Mammary epithelial cell (primary cell): ENCODE measurements at regions not wholly inside any gene's neighbourhood (a gene's known extent, or its start where the extent isn't known, plus 50 kb on each side); places are given as distances from the start of the nearest gene placed in this dataset.

Experiments used
- EZH2 ChIP-seq: IDR thresholded peaks from 2 replicates; pipeline ENCODE4 v1.6.1; 2012; ENCODE audit warnings: low read length, inconsistent platforms, borderline replicate concordance
- TF ChIP-seq, protein P1 (sequence below), 2 donors: IDR thresholded peaks in 1 of 2; conservative IDR thresholded peaks in 1 of 2; 2 replicates each; pipeline ENCODE4 v1.5.1; 2011 to 2012; ENCODE audit warnings: inconsistent platforms in 2 of 2, low read length in 2 of 2, mild to moderate bottlenecking in 2 of 2, control low read depth in 1 of 2, low read depth in 1 of 2; ENCODE audit not compliant: insufficient read depth in 1 of 2; ENCODE audit errors: extremely low read depth in 1 of 2

DNA sequence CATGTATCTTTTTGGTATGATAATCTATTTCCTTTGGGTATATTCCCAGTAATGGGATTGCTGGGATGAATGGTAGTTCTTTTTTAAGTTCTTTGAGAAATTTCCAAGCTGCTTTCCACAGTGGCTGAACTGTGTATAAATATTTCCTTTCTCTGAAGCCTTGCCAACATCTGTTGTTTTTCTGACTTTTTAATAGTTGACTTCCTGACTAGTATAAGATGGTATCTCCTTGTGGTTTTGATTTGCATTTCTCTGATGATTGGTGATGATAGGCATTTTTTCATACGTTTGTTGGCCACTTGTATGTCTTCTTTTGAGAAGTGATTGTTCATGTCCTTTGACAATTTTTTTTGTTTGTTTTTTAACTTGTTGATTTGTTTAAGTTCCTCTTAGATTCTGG is 61.6 kb upstream of the PCDH17 start:
- TF ChIP-seq, protein P1, sequence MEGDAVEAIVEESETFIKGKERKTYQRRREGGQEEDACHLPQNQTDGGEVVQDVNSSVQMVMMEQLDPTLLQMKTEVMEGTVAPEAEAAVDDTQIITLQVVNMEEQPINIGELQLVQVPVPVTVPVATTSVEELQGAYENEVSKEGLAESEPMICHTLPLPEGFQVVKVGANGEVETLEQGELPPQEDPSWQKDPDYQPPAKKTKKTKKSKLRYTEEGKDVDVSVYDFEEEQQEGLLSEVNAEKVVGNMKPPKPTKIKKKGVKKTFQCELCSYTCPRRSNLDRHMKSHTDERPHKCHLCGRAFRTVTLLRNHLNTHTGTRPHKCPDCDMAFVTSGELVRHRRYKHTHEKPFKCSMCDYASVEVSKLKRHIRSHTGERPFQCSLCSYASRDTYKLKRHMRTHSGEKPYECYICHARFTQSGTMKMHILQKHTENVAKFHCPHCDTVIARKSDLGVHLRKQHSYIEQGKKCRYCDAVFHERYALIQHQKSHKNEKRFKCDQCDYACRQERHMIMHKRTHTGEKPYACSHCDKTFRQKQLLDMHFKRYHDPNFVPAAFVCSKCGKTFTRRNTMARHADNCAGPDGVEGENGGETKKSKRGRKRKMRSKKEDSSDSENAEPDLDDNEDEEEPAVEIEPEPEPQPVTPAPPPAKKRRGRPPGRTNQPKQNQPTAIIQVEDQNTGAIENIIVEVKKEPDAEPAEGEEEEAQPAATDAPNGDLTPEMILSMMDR (conservative IDR thresholded peaks at IDR 0.05 in 1 of 2, IDR thresholded peaks at IDR 0.05 in 1 of 2; ENCODE audit: extremely low read depth in 1 of 2, insufficient read depth in 1 of 2, low read depth in 1 of 2, low read length in 2 of 2): no peak
- no peak for TF ChIP-seq EZH2
